NCI-H1092 (cell line): ENCODE measurements at regions not wholly inside any gene's neighbourhood (a gene's known extent, or its start where the extent isn't known, plus 50 kb on each side); places are given as distances from the start of the nearest gene placed in this dataset.
A peak's percentile ranks its signal among the peaks of the same experiment; 100 is the strongest.
"Not testable (repeated sequence)": the region's sequence is repeated elsewhere in the genome, so short reads cannot be mapped to it uniquely, and the experiment has no call there.

ENCODE experiments used
- DNase-seq: peaks from one replicate; lab custom pipeline; 2025; lab: John Stamatoyannopoulos, UW

DNA sequence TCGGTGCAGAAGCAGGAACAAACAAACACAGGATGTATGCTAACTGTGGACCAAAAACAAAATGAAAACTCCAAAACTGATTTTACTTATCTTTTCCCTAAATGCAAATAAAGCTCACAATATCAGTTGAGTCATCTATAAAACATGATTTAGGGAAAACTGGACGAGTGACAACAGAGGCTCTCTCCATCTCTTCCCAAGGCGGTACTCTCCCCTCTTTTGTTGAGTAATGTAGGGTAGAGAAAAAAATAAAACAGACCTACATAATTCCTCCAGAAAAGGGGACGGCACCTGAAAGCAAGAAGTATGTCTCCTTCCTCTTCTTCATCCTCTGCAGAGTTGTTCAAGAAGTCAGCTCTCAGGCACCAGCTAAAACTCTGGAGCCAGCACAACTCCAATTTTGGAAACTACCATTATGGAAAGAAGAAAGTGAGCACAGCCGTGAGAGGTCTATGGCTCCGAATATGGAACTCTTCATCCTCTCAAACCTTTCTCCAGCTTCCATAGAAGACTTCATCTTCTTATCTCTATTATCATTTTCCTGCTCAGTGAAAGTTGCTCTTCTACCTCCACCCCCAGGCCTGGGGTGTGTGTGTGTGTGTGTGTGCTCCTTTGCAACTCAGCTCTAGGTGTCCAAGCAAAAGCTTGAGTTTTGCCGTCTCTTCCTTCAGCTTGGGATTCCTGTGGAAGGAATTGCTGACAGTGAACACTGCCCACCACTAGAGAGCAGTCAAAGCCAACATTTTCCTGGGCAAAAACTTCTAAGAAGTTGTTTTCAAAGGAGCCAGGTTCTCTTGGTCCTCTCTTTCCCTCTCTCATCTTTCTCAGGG is 155.4 kb downstream of the DIO2 start:
- DNase-seq = peak; percentile 38

DNA sequence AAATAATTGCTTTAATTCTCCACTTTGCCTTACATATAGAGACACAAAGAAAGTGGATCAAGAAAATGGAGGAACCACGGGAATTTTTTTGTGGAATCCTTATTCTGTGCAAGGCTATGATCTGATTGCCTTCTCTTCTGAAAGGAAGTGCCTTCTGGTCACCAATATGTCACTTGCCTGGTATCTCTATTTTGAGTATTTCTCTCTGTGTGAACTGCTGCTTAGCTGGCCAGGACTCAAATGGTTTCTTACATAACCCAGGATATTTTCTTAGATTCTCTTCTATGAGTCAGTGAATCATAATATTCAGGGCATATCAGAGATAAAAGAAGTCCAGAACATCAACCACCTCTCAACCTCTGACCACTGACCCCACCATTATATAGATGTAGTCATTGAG is 156.1 kb downstream of the DIO2 start:
- DNase-seq = no peak

DNA sequence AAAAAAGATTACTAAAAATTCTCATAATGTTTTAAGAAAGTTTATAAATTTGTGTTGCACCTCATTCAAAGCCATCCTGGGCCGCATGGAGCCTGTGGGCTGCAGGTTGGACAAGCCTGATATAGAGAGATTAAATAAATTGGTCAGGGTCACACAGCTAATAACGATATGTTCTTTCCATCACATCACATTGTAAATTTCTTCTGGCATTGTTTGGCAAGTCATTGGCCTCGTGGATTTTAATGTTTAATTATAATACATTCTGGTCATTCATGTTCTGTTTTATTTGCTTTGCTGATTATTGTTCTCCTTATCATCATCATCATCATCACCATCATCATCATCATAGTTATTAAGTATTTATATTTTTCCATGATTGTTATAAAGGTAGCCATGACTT is 157.3 kb downstream of the DIO2 start:
- no peak for DNase-seq

DNA sequence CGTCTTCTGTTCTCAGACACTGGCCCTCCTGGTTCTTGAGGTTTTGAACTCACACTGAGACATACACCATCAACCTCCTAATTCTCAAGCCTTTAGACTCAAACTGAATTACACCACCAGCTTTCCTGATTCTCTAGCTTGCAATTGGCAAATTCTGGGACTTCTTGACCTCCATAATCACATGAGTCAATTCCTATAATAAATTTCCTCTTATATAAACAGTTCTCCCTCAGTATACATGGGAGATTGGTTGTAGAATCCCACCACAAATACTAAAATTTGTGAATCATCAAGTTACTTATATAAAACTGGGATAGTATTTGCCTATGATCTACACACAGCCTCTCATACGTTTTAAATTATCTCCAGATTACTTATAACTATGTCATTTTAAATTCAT is 162.2 kb downstream of the DIO2 start:
- no peak for DNase-seq

DNA sequence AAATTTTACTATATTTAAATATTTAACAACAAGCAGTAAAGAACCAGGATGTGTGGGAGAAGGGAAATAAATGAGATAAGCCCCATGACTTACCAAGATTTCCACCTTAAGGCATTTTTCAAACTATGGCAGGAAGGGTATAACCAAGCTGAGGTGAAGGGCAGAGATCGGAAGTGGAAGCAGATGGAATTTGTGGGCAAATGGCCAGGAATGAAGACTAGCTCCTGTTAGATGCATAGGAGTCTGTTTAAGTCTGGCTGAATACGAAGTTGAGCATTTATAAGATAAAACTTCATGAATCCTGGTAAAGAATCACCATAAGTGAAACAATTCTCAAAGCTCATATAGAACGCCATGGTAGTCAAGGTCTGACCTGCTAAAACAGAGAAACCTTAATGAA is 163.5 kb downstream of the DIO2 start:
- no peak for DNase-seq

DNA sequence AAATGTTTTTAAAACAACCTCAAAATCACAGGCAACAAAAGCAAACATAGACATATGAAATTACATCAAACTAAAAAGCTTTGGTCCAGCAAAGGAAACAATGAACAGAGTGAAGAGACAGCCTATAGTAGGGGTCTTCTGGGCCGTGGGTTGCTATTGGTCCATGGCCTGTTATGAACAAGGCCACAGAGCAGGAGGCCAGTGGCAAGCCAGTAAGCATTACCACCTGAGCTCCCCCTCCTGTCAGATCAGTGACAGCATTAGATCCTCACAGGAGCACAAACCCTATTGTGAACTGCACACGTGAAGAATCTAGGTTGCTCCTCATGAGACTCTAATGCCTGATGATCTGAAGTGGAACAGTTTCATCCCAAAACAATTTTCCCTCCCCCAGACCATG is 174.0 kb downstream of the DIO2 start:
- no peak for DNase-seq

DNA sequence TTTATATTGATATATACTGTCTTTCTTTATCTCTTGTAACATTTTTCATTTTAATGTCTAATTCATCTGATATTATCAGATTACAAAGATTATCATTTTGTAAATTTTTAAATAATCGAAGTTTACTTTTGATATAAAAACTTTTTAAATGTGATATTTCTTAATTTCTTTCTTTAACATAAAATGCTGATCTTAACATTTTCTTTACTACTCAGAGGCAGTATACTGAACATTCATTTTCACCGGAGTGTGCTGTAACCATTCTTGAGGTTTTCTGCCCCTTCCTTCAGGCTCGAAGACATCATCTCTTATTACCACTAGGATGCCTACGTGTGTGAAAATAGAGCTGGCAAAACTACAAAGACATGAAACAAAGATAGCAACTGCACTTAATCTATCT is 186.9 kb downstream of the DIO2 start:
- no peak for DNase-seq

DNA sequence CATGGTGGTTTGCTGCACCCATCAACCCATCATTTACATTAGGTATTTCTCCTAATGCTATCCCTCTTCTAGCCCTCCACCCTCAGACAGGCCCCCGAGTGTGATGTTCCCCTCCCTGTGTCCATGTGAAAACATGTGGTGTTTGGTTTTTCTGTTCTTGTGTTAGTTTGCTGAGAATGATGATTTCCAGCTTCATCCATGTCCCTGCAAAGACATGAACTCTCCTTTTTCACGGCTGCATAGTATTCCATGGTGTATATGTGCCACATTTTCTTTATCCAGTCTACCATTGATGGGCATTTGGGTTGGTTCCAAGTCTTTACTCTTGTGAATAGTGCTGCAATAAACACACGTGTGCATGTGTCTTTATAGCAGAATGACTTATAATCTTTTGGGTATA is 192.8 kb downstream of the DIO2 start:
- DNase-seq = not testable (repeated sequence)

DNA sequence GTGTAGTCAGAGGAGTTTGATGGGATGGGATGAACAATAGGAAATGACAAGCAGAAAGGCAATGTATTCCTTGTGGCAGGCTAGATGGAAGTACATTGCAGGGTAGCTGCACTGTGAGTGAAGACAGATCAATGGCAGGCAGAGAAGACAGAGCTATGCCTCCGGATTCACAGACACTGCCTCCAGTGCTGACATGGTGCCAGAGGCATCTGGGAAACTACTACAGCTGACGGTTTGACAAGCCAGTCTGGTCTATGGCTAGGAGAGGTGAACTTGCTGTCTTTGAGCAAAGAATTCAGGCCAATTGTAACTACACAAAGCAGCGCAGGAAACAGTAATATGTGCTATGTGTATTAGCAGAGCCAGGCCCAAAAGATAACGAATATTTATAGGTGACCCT is 193.5 kb downstream of the DIO2 start:
- no peak for DNase-seq

DNA sequence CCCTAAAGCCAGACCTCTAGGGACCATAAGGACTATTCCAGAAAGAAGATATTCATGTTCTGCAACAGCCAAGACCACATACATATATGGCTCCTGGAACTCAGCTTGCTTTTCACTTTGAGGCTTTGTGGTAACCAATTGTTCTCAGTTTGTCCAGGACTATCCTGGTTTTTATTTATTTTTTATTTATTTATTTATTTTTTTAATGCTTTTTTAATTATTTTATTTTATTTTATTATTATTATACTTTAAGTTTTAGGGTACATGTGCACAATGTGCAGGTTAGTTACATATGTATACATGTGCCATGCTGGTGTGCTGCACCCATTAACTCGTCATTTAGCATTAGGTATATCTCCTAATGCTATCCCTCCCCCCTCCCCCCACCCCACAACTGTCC is 201.1 kb downstream of the DIO2 start:
- not testable (repeated sequence) for DNase-seq

DNA sequence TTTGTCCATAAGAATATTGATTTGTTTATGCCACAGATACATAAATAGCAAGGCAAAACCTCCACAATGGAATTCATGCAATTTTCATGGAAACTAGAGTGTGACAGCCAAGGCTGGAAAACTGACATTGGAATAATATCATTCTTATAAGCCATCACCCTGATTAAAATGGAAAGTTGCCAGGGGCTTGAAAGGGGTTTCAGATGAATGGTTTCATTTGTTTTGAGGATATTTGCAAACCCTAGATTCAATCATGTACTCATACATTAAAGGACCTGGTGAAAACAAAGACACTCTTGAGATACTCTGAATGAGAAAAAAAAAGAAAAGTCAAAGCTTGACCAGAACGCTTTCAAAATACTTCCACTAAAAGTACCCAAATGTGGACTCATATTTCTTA is 205.7 kb downstream of the DIO2 start:
- no peak for DNase-seq

DNA sequence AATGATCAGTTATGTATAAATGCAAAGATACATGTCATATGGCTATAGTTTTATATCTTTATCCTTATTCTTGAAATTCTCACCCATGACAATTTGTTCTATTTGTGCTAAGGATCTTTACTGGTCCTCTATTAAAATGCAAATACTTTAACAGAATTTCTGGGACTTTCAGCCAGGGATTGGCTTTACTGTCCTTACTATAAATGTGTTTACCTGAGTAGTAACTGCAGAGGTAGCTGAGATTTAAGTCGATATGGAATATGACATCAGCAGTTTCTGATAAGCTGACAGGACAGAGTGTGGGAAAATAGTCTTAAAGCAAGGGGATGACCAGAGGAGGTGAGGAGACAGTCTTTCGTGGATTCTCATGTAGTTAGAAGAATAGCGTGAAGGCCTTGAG is 206.4 kb downstream of the DIO2 start:
- no peak for DNase-seq

DNA sequence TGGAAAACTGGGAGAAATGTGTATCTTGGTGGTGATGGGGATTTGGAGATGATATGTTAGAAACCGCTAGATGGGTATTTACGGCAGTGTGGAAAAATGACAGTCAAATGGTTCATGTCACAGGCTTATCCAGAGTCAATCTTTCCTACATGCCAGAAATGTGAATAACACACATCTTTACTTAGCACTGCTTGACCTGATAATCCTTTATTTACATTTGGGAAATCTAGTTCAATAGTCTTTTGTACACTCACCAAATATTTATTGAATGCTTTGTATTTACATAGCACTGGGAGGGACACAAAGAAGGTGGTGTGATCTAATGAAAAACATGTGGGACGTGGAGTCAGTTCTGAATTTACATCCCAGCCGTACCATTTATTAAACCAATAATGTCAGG is 208.2 kb downstream of the DIO2 start:
- DNase-seq = no peak

DNA sequence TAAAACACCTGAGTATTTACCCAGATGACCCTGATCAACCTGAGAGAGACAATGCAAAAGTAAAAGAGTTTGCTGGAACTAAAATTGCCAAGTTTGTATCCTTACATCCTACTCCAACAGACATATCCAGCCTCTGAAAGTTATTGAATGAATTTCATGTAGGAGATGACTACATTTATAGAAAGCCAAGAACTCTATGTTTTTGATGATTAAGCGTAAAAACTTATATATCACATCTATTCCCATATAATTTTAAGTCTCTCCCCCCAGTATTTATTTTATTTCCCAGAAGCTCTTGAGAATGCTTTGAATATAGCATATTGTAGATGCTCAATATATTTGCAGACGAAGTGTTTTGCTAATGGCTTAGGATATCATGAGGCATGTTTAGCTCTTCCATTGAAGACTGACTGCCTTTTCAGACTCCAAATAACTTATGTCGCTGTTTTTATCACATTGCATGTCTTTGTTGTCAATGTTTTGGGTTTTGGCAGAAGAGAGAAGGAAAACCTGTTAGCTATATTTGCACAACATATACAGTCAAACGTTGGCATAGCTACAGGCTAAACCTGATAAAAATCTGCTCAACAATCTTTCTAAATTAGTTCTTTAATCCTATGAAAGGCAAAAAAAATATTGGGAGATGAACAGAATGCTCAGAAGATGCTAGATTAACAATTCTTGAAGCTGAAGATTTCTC is 213.6 kb downstream of the DIO2 start:
- no peak for DNase-seq

DNA sequence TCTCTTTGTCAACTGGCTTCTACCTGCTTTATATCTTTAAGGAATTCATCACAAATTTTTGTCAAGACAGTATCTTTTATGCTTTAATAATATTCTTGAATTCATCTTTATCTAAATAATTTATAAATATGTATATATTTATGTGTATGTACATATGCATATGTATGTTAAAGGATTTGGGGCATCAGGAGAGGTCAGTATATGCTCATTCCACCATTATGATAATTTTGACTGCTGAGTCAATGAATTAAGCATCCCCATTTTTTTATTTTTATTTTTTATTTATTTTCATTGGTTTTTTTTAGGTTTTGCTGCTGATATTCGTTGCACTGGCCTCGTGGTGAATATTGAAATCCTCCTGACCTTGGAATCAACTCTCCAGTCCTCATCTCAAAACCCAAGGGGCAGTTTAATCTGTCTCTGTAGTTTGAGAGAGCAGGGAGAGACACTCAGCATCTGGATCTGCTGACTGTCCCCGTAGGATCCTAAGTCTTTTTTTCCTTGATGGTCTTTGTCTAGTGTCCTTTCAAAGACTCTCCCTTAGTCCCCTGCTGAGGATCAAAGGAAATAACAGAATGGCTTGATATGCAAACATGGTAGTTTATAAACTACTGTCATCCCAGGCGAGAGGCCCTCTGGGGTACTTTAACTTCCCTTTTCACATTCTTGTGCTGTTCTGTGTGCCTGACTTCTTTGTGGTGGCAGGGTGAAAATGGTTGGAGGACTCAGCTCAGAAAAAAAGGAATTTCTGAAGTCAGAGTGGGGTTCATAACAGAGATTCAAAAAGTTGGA is 218.7 kb downstream of the DIO2 start:
- no peak for DNase-seq

DNA sequence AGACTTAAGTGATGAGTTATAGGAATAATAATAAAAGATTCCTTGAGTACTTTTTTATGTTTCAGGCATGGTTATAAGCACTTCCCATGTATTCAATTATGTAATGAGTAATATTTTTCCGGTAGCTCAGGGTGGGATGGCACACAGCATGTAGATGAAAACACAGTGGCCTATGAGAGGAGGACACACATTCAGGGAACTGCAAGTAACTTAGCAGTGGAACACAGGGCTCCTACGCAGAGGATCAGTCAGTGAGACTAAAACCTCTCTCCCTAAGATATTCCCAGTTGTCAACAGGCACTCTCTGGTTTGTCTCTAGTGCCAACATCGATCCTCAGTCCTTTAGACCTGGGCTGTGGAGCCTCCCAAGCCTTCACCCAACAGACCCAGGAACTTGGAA is 219.4 kb downstream of the DIO2 start:
- no peak for DNase-seq

DNA sequence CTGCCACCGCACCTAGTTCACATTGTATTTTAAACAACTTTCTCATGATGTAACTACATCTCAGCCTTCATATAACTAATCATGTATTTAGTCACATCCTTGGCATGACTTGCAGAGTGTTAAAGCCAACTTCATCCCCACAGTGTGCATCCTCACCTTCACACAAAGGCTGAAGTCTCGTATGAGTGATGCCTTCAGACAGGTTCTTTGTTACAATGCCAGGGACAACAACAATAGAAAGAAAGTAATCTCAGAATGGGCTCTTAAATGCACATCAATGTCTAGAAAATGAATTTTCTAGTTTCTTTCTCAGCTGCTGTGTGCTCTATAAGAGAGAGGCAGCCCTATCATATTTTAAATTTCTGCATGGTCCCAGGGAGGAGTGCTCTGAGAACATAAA is 221.3 kb downstream of the DIO2 start:
- DNase-seq = no peak

DNA sequence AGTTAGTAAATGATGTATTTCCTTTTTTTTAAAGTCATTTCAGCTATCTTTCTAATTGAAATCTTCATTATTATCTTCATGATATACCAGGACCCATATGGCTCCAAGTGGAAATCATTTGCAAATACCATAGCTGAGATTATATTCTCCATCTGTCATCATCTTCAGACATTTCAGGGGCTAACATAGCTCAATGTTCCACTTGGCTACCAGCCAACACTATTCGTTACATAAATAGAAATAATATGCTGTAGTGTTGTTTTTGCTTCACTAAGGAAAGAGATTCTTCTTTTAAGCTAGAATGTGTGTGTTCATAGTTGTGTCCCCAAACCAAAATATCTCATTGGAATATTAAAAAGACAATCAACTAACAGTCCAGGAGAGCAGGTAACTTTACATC is 225.1 kb downstream of the DIO2 start:
- DNase-seq = no peak

DNA sequence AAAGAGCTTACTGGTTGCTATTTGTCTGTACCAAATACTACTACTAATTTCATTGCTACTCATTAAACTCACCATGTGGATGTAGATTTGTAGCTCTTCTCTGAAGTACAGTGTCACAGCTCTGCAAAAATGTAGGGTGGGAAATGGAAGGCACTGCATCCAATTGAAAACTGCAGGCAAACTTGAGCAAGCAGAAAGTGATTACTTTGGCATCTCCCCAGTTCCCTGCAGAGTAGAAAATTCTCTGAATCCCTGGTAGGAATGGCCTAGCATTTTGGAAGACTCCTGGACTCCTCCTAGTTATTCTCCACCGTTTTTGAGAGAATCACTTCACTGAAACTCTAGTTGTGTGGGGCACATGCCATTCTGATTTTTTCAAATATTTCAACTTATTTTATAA is 239.1 kb downstream of the DIO2 start:
- DNase-seq = no peak

DNA sequence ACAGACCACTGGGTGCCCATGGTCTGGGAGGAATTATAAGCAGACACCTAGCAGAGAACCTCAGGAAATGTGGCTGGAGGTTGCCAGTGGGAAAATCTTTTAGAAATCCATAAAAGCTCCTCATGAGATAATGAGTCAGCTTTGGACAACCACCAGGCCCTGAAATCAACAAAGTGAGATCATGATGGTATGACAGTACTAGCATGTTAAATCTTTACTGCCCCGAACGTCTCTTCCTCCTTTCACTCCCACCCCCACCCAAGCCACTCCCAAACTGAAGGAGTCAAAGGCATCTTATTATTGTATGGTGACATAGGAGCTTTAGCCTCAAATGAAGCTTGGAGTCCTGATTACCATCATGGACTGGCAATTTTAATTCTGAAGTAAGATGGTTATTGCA is 240.0 kb downstream of the DIO2 start:
- no peak for DNase-seq

DNA sequence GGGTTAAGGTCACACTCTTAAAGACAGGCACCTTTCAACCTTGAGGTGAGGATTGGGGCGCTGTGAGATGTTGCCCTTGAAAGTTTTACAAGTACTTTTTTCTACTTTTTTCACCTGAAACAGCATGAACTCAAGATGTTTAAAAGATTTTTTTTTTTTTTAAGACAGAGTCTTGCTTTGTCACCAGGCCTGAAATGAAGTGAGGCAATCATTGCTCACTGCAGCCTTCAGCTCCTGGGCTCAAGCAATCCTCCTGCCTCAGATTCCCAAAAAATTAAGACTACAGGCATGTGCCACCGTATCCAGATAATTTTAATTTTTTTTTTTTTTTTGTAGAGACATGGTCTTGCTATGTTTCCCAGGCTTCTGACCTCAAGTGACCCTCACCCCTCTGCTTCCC is 243.9 kb downstream of the DIO2 start:
- no peak for DNase-seq

DNA sequence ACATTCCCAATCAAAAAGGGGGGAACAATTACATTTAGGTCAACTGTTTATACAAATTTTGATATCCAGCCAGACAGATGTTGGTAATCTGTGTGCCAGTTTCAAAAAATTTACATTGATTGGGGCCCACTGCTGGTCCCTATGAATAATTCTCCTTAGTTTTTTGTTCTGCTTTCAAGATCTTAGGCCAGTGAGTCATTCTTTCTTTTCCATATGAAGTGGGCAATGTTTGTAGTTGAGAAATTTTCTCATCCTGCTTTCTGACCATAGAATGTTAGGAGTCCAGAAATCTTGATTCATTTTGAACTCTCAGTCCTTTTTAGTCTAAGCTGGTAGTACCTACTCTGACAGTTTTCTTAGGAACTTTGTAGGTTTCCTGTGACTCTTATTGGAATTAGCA is 244.3 kb downstream of the DIO2 start:
- DNase-seq = no peak

DNA sequence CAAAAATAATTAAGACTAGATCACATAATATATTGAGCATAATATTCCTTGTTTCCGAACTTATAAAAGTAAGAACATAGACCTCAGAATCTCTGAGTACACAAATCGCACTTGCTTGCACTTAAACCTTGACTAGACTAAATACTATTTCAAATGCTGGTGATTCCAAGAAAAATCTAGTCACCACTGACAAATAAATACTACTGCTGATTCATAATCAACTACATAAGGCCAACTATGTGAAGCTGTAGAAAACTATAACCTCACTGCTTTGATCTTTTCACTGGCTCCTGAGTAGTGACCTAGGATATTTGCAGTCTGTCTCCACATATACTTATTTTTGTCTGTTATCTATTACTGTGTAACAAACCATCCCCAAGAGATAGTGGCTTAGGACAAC is 245.4 kb downstream of the DIO2 start:
- DNase-seq = no peak
